ENCODE measurements at regions not wholly inside any gene's neighbourhood (a gene's known extent, or its start where the extent isn't known, plus 50 kb on each side); places are given as distances from the start of the nearest gene placed in this dataset.

DNA sequence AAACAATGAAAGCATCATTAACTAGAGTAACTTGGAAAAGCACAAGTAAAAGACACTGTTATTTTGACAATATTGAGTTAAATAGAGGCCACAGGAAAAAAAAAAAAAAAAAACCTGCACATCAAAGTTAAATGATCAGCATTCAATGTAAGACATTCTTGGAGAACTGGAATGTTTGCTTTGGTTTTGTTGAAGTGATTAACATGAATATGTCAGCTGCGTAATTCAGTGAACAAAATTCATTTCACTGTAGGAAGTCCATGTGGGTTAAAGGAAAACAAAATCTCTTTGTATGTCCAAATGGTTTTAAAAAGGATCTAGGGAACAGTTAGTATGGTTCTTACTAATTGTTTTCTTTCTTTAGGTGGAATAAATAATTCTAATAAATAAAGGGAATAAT, 252.8 kb upstream of the CNTN6 start:
- no peak for TF ChIP-seq EP300 (IDR thresholded peaks at IDR 0.05; ENCODE audit: borderline replicate concordance in 1 of 2, low read depth in 1 of 2, low read length in 1 of 2)
- TF ChIP-seq EZH2phosphoT487 (IDR thresholded peaks at IDR 0.05; ENCODE audit: borderline replicate concordance, low read depth) = no peak
- TF ChIP-seq, protein P1, sequence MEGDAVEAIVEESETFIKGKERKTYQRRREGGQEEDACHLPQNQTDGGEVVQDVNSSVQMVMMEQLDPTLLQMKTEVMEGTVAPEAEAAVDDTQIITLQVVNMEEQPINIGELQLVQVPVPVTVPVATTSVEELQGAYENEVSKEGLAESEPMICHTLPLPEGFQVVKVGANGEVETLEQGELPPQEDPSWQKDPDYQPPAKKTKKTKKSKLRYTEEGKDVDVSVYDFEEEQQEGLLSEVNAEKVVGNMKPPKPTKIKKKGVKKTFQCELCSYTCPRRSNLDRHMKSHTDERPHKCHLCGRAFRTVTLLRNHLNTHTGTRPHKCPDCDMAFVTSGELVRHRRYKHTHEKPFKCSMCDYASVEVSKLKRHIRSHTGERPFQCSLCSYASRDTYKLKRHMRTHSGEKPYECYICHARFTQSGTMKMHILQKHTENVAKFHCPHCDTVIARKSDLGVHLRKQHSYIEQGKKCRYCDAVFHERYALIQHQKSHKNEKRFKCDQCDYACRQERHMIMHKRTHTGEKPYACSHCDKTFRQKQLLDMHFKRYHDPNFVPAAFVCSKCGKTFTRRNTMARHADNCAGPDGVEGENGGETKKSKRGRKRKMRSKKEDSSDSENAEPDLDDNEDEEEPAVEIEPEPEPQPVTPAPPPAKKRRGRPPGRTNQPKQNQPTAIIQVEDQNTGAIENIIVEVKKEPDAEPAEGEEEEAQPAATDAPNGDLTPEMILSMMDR (IDR thresholded peaks at IDR 0.05) = no peak
- no peak for TF ChIP-seq NFIC (IDR thresholded peaks at IDR 0.05; ENCODE audit: borderline replicate concordance)
- no peak for TF ChIP-seq RFX5 (IDR thresholded peaks at IDR 0.05; ENCODE audit: low read length)
- no peak for TF ChIP-seq ELF1 (IDR thresholded peaks at IDR 0.05)
- TF ChIP-seq GABPA (IDR thresholded peaks at IDR 0.05; ENCODE audit: low read depth) = no peak
- TF ChIP-seq, protein P2, sequence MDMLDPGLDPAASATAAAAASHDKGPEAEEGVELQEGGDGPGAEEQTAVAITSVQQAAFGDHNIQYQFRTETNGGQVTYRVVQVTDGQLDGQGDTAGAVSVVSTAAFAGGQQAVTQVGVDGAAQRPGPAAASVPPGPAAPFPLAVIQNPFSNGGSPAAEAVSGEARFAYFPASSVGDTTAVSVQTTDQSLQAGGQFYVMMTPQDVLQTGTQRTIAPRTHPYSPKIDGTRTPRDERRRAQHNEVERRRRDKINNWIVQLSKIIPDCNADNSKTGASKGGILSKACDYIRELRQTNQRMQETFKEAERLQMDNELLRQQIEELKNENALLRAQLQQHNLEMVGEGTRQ (IDR thresholded peaks at IDR 0.05; ENCODE audit: borderline replicate concordance, low read depth, low read length) = no peak
